ENCODE measurements at regions not wholly inside any gene's neighbourhood (a gene's known extent, or its start where the extent isn't known, plus 50 kb on each side); places are given as distances from the start of the nearest gene placed in this dataset.

- H3K36me3 Mint-ChIP-seq = no peaks in the 10 kb centered on the region
- peaks cover 10% of the 10 kb centered on the region for H3K27me3 Mint-ChIP-seq (ENCODE audit: low read depth)
- H3K9me3 Mint-ChIP-seq = no peaks in the 10 kb centered on the region
- DNase-seq (ENCODE audit: low spot score in 2 of 2, unreplicated experiment in 2 of 2) = no peak
- TF ChIP-seq CTCF (IDR thresholded peaks at IDR 0.05; ENCODE audit: unreplicated experiment) = no peak
- H3K4me3 Mint-ChIP-seq = no peak overlapping the region
- no peak overlapping the region for H3K27ac Mint-ChIP-seq
- H3K4me1 Mint-ChIP-seq = no peaks in the 10 kb centered on the region
These were observed 492.3 kb upstream of the EEF2KMT start for GRCh38 chr16:5589812-5590373.

- no peak overlapping the region for H3K27ac Mint-ChIP-seq
- H3K9me3 Mint-ChIP-seq = no peaks in the 10 kb centered on the region
- H3K36me3 Mint-ChIP-seq = no peaks in the 10 kb centered on the region
- H3K4me1 Mint-ChIP-seq = no peaks in the 10 kb centered on the region
- no peak for DNase-seq (ENCODE audit: low spot score in 2 of 2, unreplicated experiment in 2 of 2)
- H3K27me3 Mint-ChIP-seq (ENCODE audit: low read depth) = peaks cover 16% of the 10 kb centered on the region
- no peak for TF ChIP-seq CTCF (IDR thresholded peaks at IDR 0.05; ENCODE audit: unreplicated experiment)
- H3K4me3 Mint-ChIP-seq = no peak overlapping the region
These were observed 486.5 kb upstream of the EEF2KMT start for GRCh38 chr16:5584109-5584508.

- Mint-ChIP-seq H3K4me1 (no peaks in the 10 kb centered on the region), H3K9me3 (no peaks in the 10 kb centered on the region)
- TF ChIP-seq CTCF (IDR thresholded peaks at IDR 0.05; ENCODE audit: unreplicated experiment) = no peak
These were observed 484.9 kb upstream of the EEF2KMT start for GRCh38 chr16:5582529-5582928.

GRCh38 chr16:5581908-5582307 is 484.3 kb upstream of the EEF2KMT start:
- H3K27ac Mint-ChIP-seq = no peak overlapping the region
- H3K36me3 Mint-ChIP-seq = no peaks in the 10 kb centered on the region
- no peak for DNase-seq (ENCODE audit: low spot score in 2 of 2, unreplicated experiment in 2 of 2)
- peaks cover 18% of the 10 kb centered on the region for H3K27me3 Mint-ChIP-seq (ENCODE audit: low read depth)
- no peak overlapping the region for H3K4me3 Mint-ChIP-seq
- no peak for TF ChIP-seq CTCF (IDR thresholded peaks at IDR 0.05; ENCODE audit: unreplicated experiment)
- H3K4me1 Mint-ChIP-seq = no peaks in the 10 kb centered on the region
- H3K9me3 Mint-ChIP-seq = no peaks in the 10 kb centered on the region

More at GRCh38 chr16:5582529-5582928, 484.9 kb upstream of the EEF2KMT start:
- DNase-seq (ENCODE audit: low spot score in 2 of 2, unreplicated experiment in 2 of 2) = no peak
- Mint-ChIP-seq H3K27me3 (ENCODE audit: low read depth) (peaks cover 12% of the 10 kb centered on the region), H3K36me3 (no peaks in the 10 kb centered on the region), H3K4me3 (no peak overlapping the region), H3K27ac (no peak overlapping the region)

GRCh38 chr16:5581428-5581827 is 483.8 kb upstream of the EEF2KMT start:
- Mint-ChIP-seq H3K27ac (no peak overlapping the region), H3K27me3 (ENCODE audit: low read depth) (peaks cover 23% of the 10 kb centered on the region), H3K9me3 (no peaks in the 10 kb centered on the region), H3K4me1 (no peaks in the 10 kb centered on the region), H3K4me3 (no peak overlapping the region), H3K36me3 (no peaks in the 10 kb centered on the region)
- DNase-seq (ENCODE audit: low spot score in 2 of 2, unreplicated experiment in 2 of 2) = no peak
- no peak for TF ChIP-seq CTCF (IDR thresholded peaks at IDR 0.05; ENCODE audit: unreplicated experiment)

GRCh38 chr16:5580772-5581171 is 483.2 kb upstream of the EEF2KMT start:
- no peaks in the 10 kb centered on the region for H3K9me3 Mint-ChIP-seq
- H3K36me3 Mint-ChIP-seq = no peaks in the 10 kb centered on the region
- no peak overlapping the region for H3K4me3 Mint-ChIP-seq
- H3K4me1 Mint-ChIP-seq = no peaks in the 10 kb centered on the region
- H3K27me3 Mint-ChIP-seq (ENCODE audit: low read depth) = peaks cover 24% of the 10 kb centered on the region
- DNase-seq (ENCODE audit: low spot score in 2 of 2, unreplicated experiment in 2 of 2) = no peak
- no peak overlapping the region for H3K27ac Mint-ChIP-seq
- TF ChIP-seq CTCF (IDR thresholded peaks at IDR 0.05; ENCODE audit: unreplicated experiment) = no peak
